Natural killer cell (primary cell): ENCODE measurements at regions not wholly inside any gene's neighbourhood (a gene's known extent, or its start where the extent isn't known, plus 50 kb on each side); places are given as distances from the start of the nearest gene placed in this dataset.

ENCODE experiments used
- ATAC-seq, 3 donors: fragments of 150-1000 bp in 2 of 3; fragments of 200-7000 bp in 1 of 3; cut with Tn5 transposase; 1 replicate in 1 of 3; 2 replicates in 2 of 3; pipeline ENCODE4 v1.10.0; 2021; ENCODE audit warnings: mild to moderate bottlenecking in 2 of 3, moderate library complexity in 2 of 3
- DNase-seq, 2 donors: peaks; one replicate each; pipeline versions ENCODE4 v3.0.0 to v3.0.0-alpha.2; 2013 to 2021; ENCODE audit warnings: mixed read lengths in 1 of 2
- H3K27ac ChIP-seq: one replicate; pipeline ENCODE4 v1.5.1; 2013; ENCODE audit warnings: mild to moderate bottlenecking, low read length
- H3K27me3 ChIP-seq: one replicate; pipeline ENCODE4 v1.6.1; 2013; ENCODE audit warnings: low read length; ENCODE audit not compliant: control insufficient read depth, insufficient read depth
- H3K36me3 ChIP-seq: one replicate; pipeline ENCODE4 v1.6.1; 2013; ENCODE audit warnings: low read length; ENCODE audit not compliant: control insufficient read depth, insufficient read depth
- H3K4me1 ChIP-seq: one replicate; pipeline ENCODE4 v1.6.1; 2013; ENCODE audit warnings: low read length; ENCODE audit not compliant: control insufficient read depth, insufficient read depth
- H3K4me3 ChIP-seq: one replicate; pipeline ENCODE4 v1.5.1; 2013; ENCODE audit warnings: low read length
- H3K9me3 ChIP-seq: one replicate; pipeline ENCODE4 v1.6.1; 2013; ENCODE audit warnings: low read length; ENCODE audit not compliant: control insufficient read depth, insufficient read depth
- H3K27ac Mint-ChIP-seq, 2 donors: one replicate each; pipeline ENCODE4 v1.8.0; 2022; ENCODE audit warnings: mild to moderate bottlenecking in 2 of 2, mixed read lengths in 2 of 2, moderate library complexity in 1 of 2
- H3K27me3 Mint-ChIP-seq, 2 donors: one replicate each; pipeline ENCODE4 v1.8.0; 2022; ENCODE audit warnings: low read depth in 2 of 2, mixed read lengths in 2 of 2
- H3K36me3 Mint-ChIP-seq: one replicate; pipeline ENCODE4 v1.8.0; 2022; ENCODE audit warnings: mixed read lengths
- H3K4me1 Mint-ChIP-seq, 2 donors: one replicate each; pipeline ENCODE4 v1.8.0; 2022; ENCODE audit warnings: mixed read lengths in 2 of 2
- H3K4me3 Mint-ChIP-seq: one replicate; pipeline ENCODE4 v1.8.0; 2022; ENCODE audit warnings: mild to moderate bottlenecking, moderate library complexity, mixed read lengths
- H3K9me3 Mint-ChIP-seq, 2 donors: one replicate each; pipeline ENCODE4 v1.8.0; 2022; ENCODE audit warnings: mixed read lengths in 2 of 2
- WGBS: methylation state at CpG from one replicate; pipeline ENCODE4 v1.1.7; 2013; ENCODE audit warnings: missing lambda C conversion rate; ENCODE audit not compliant: insufficient coverage; 5-methylcytosine and 5-hydroxymethylcytosine counted together
- intact Hi-C: fragments of 100-400 bp; cut with micrococcal nuclease; formaldehyde crosslinking; loops from one replicate; pipeline ENCODE4 v1.14.2; 2022
- TF ChIP-seq, protein P1 (sequence below): fragments of 200-600 bp; IDR thresholded peaks from one replicate; pipeline ENCODE4 v1.8.0; 2022; ENCODE audit warnings: antibody characterized with exemption

DNA sequence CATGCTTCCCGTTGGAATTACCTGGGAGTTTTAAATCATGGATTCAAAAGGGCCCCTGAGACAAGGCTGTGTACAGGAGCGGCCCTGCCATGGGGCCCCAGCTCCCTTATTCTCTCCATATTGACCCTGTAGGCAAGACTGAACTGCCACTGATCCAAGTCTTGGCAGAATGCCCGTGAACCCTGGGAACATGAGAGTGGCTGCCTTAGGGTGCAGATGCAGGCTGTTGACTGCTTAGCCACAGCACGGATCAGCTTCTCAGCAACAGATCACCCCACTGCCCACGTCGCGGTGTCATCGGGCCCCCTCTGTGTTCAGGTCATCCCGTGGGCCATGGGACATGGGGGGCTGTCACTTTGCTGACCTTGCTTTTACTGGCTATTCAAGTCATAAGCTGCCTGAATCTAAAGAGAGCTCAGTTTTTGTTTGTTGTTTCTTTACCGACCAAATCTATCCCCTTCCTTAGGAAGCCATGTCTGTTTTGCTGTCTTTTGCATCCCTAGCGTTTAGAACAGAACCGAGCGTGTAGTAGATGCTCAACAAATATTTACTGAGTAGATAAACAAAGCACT, 83.4 kb downstream of the MATN1 start:
- Mint-ChIP-seq H3K27me3 (peaks cover 10 to 12% of the 10 kb centered on the region in 2 donors), H3K36me3 (no peaks in the 10 kb centered on the region), H3K27ac (no peak overlapping the region), H3K4me3 (no peak overlapping the region), H3K4me1 (no peaks in the 10 kb centered on the region), H3K9me3 (no peaks in the 10 kb centered on the region)
- H3K27me3 ChIP-seq: no peaks in the 10 kb centered on the region
- no peaks in the 10 kb centered on the region for H3K4me1 ChIP-seq
- H3K4me3 ChIP-seq: no peak overlapping the region
- H3K36me3 ChIP-seq: no peaks in the 10 kb centered on the region
- TF ChIP-seq, protein P1, sequence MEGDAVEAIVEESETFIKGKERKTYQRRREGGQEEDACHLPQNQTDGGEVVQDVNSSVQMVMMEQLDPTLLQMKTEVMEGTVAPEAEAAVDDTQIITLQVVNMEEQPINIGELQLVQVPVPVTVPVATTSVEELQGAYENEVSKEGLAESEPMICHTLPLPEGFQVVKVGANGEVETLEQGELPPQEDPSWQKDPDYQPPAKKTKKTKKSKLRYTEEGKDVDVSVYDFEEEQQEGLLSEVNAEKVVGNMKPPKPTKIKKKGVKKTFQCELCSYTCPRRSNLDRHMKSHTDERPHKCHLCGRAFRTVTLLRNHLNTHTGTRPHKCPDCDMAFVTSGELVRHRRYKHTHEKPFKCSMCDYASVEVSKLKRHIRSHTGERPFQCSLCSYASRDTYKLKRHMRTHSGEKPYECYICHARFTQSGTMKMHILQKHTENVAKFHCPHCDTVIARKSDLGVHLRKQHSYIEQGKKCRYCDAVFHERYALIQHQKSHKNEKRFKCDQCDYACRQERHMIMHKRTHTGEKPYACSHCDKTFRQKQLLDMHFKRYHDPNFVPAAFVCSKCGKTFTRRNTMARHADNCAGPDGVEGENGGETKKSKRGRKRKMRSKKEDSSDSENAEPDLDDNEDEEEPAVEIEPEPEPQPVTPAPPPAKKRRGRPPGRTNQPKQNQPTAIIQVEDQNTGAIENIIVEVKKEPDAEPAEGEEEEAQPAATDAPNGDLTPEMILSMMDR: no peak
- no peaks in the 10 kb centered on the region for H3K9me3 ChIP-seq
- intact Hi-C loops: no loop called here
- DNase-seq: no peak
- no peak overlapping the region for H3K27ac ChIP-seq
- WGBS: 78% methylated on average over 13 of the region's 13 CpGs
- ATAC-seq: no peak

DNA sequence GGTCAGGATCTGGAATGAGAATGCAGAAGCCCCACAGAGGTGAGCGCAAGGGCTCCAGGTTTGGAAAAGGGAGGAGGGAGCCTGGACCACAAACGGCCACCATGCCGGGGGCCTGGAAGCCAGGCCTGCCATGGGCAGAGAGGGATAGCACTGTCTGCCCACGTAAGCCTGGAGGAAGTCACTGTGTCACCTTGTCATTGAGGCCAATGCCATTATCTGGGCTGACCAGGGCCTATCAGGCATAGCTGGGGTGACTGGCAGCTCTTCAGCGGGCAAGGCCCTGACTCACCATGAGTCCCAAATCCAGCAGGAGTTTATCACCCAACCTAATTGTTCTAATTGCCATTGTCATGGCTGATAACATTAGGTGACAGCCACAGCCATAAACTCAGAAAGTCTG, 84.6 kb downstream of the MATN1 start:
- H3K27ac Mint-ChIP-seq: no peak overlapping the region
- no peak overlapping the region for H3K27ac ChIP-seq
- WGBS: 85% methylated on average over 5 of the region's 5 CpGs
- H3K27me3 ChIP-seq: no peaks in the 10 kb centered on the region
- no peak overlapping the region for H3K4me3 ChIP-seq
- DNase-seq: no peak
- H3K36me3 Mint-ChIP-seq: no peaks in the 10 kb centered on the region
- H3K9me3 Mint-ChIP-seq: no peaks in the 10 kb centered on the region
- no peaks in the 10 kb centered on the region for H3K9me3 ChIP-seq
- H3K4me3 Mint-ChIP-seq: no peak overlapping the region
- TF ChIP-seq, protein P1: no peak
- intact Hi-C loops: no loop called here
- no peaks in the 10 kb centered on the region for H3K4me1 Mint-ChIP-seq
- H3K36me3 ChIP-seq: no peaks in the 10 kb centered on the region
- H3K4me1 ChIP-seq: no peaks in the 10 kb centered on the region
- no peak for ATAC-seq
- peaks cover 5 to 10% of the 10 kb centered on the region in 2 donors for H3K27me3 Mint-ChIP-seq

DNA sequence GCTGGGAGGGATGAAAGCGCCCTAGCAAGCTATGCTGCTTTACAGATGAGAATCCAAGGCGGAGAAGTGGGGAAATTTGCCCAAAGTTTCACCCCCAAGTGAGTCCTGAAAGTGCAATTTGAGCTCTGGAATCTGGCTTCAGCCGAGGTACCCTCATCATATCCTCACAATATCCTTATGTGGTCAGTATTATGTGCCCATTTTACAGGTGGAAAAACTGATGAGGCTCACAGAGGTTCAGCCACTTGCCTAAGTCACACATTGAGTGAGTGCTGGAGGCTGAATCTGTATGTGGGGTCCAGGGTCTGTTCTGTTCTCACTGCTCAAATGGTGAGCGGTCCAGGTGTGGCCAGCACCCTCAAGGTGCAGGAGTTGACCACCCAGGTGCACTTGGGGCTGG, 85.3 kb downstream of the MATN1 start:
- no peaks in the 10 kb centered on the region for H3K36me3 Mint-ChIP-seq
- ATAC-seq (no peak), DNase-seq (no peak)
- WGBS: 74% methylated on average over 4 of the region's 4 CpGs
- intact Hi-C loops: no loop called here
- Histone ChIP-seq H3K27me3 (no peaks in the 10 kb centered on the region), H3K36me3 (no peaks in the 10 kb centered on the region), H3K9me3 (no peaks in the 10 kb centered on the region), H3K4me3 (no peak overlapping the region), H3K27ac (no peak overlapping the region), H3K4me1 (no peaks in the 10 kb centered on the region)
- peaks cover 0 to 10% of the 10 kb centered on the region in 2 donors for H3K27me3 Mint-ChIP-seq
- H3K4me3 Mint-ChIP-seq: no peak overlapping the region
- no peaks in the 10 kb centered on the region for H3K4me1 Mint-ChIP-seq
- TF ChIP-seq, protein P1: no peak
- H3K27ac Mint-ChIP-seq: no peak overlapping the region
- no peaks in the 10 kb centered on the region for H3K9me3 Mint-ChIP-seq
